HG02840 (cell line): ENCODE measurements at regions not wholly inside any gene's neighbourhood (a gene's known extent, or its start where the extent isn't known, plus 50 kb on each side); places are given as distances from the start of the nearest gene placed in this dataset.

Experiments used
- ATAC-seq: cut with Tn5 transposase; IDR thresholded peaks from one replicate; pipeline ENCODE4 v1.9.1; 2021; ENCODE audit warnings: mild to moderate bottlenecking, moderate library complexity, moderate number of reproducible peaks; ENCODE audit not compliant: unreplicated experiment, low FRiP score

- ATAC-seq = no peak
Observed at GRCh38 chr18:45548614-45549013, 66.7 kb upstream of the SLC14A2 start.

GRCh38 chr18:45549290-45549689 lies 66.0 kb upstream of the SLC14A2 start:
- ATAC-seq = no peak

GRCh38 chr18:45551142-45551815 lies 64.0 kb upstream of the SLC14A2 start:
- ATAC-seq = no peak

- ATAC-seq = no peak
Observed at GRCh38 chr18:45553723-45554388, 61.4 kb upstream of the SLC14A2 start.

GRCh38 chr18:45554389-45554737 lies 60.9 kb upstream of the SLC14A2 start:
- ATAC-seq = no peak

GRCh38 chr18:45556222-45556621 lies 59.1 kb upstream of the SLC14A2 start:
- ATAC-seq = no peak

- no peak for ATAC-seq
Observed at GRCh38 chr18:45557287-45557686, 58.0 kb upstream of the SLC14A2 start.

GRCh38 chr18:45557779-45558178 lies 57.5 kb upstream of the SLC14A2 start:
- ATAC-seq = no peak

- ATAC-seq = no peak
Observed at GRCh38 chr18:45559258-45559657, 56.0 kb upstream of the SLC14A2 start.

- no peak for ATAC-seq
Observed at GRCh38 chr18:45560870-45561269, 54.4 kb upstream of the SLC14A2 start.

- no peak for ATAC-seq
Observed at GRCh38 chr18:45562567-45563479, 52.5 kb upstream of the SLC14A2 start.

GRCh38 chr18:45565280-45565970 lies 49.9 kb upstream of the SLC14A2 start:
- ATAC-seq = no peak
